AG04450 (cell line): ENCODE measurements at regions not wholly inside any gene's neighbourhood (a gene's known extent, or its start where the extent isn't known, plus 50 kb on each side); places are given as distances from the start of the nearest gene placed in this dataset.

Experiments
- CTCF ChIA-PET: fragments of 300-600, 350-600 bp; formaldehyde crosslinking; extraction: SDS; loops from one replicate; lab custom pipeline; 2022; ENCODE audit warnings: antibody characterized with exemption, inconsistent platforms; lab: Charles Lee
- POLR2A ChIA-PET: fragments of 350-600 bp; formaldehyde crosslinking; extraction: SDS; loops from one replicate; lab custom pipeline; 2021; ENCODE audit warnings: antibody characterized with exemption, inconsistent platforms; lab: Yijun Ruan, JAX
- DNase-seq: peaks from one replicate; pipeline ENCODE4 v3.0.0-alpha.2; 2011; ENCODE audit warnings: low read depth, low spot score
- H3K27ac ChIP-seq: one replicate; pipeline ENCODE4 v1.5.1; 2012; ENCODE audit warnings: low read depth, low read length, control low read depth
- H3K27me3 ChIP-seq: one replicate; pipeline ENCODE4 v1.6.0; 2012; ENCODE audit warnings: low read length; ENCODE audit not compliant: control insufficient read depth, insufficient read depth
- H3K4me3 ChIP-seq: 2 replicates; pipeline ENCODE4 v1.5.1; 2011; ENCODE audit warnings: mild to moderate bottlenecking, low read depth, low read length, control low read depth
- H3K9me3 ChIP-seq: 2 replicates; pipeline ENCODE4 v1.5.1; 2012; ENCODE audit warnings: low read length; ENCODE audit not compliant: control insufficient read depth, insufficient read depth
- CTCF ChIP-seq: IDR thresholded peaks from 2 replicates; pipeline ENCODE4 v1.5.1; 2011; ENCODE audit warnings: low read depth, low read length, control low read depth, inconsistent platforms

GRCh38 chr10:20405050-20405449, 492.1 kb downstream of the NEBL start:
- H3K9me3 ChIP-seq: peaks cover 5% of the 10 kb centered on the region; the same call in 1 of the 2 replicates
- no peak overlapping the region for H3K27ac ChIP-seq
- ChIA-PET CTCF (no interaction called here), POLR2A (no interaction called here)
- H3K27me3 ChIP-seq: no peaks in the 10 kb centered on the region
- TF ChIP-seq CTCF: no peak
- no peak overlapping the region for H3K4me3 ChIP-seq
- DNase-seq: no peak

- POLR2A ChIA-PET: interaction anchor here (0.8 kb wide), 1 partner anchor 43 kb away, joined by 3 read pairs; no protein-coding TSS in a partner anchor
- CTCF ChIA-PET: no interaction called here
Measured at GRCh38 chr10:20399772-20400171, 497.3 kb downstream of the NEBL start.

GRCh38 chr10:20396701-20397100, 500.4 kb downstream of the NEBL start:
- no peak overlapping the region for H3K4me3 ChIP-seq
- H3K27me3 ChIP-seq: no peaks in the 10 kb centered on the region
- H3K27ac ChIP-seq: no peak overlapping the region
- H3K9me3 ChIP-seq: peaks cover 4% of the 10 kb centered on the region
- TF ChIP-seq CTCF: no peak
- no peak for DNase-seq
- ChIA-PET CTCF (no interaction called here), POLR2A (no interaction called here)

More at GRCh38 chr10:20399772-20400171, 497.3 kb downstream of the NEBL start:
- Histone ChIP-seq H3K27me3 (no peaks in the 10 kb centered on the region), H3K9me3 (peaks cover 7% of the 10 kb centered on the region), H3K27ac (no peak overlapping the region), H3K4me3 (no peak overlapping the region)
- TF ChIP-seq CTCF: no peak
- DNase-seq: no peak

- Histone ChIP-seq H3K27me3 (no peaks in the 10 kb centered on the region), H3K4me3 (no peak overlapping the region), H3K9me3 (peaks cover 4% of the 10 kb centered on the region), H3K27ac (no peak overlapping the region)
- CTCF ChIA-PET: interaction anchor here (0.7 kb wide), 1 partner anchor 17 kb away, joined by 4 read pairs; no protein-coding TSS in a partner anchor
- no peak for TF ChIP-seq CTCF
- POLR2A ChIA-PET: no interaction called here
- no peak for DNase-seq
Measured at GRCh38 chr10:20396205-20396604, 500.9 kb downstream of the NEBL start.

- DNase-seq: no peak
- H3K9me3 ChIP-seq: no peaks in the 10 kb centered on the region
- H3K27ac ChIP-seq: no peak overlapping the region
- POLR2A ChIA-PET: no interaction called here
- TF ChIP-seq CTCF: no peak
- no peaks in the 10 kb centered on the region for H3K27me3 ChIP-seq
- CTCF ChIA-PET: no interaction called here
- H3K4me3 ChIP-seq: no peak overlapping the region
Measured at GRCh38 chr10:20391629-20392028, 505.5 kb downstream of the NEBL start.
